Liver (tissue), 3 donors: ENCODE measurements at regions not wholly inside any gene's neighbourhood (a gene's known extent, or its start where the extent isn't known, plus 50 kb on each side); places are given as distances from the start of the nearest gene placed in this dataset.

Experiments
- EGR1 ChIP-seq, 2 donors: IDR thresholded peaks; 2 replicates each; pipeline ENCODE4 v1.6.1; 2016 to 2018; ENCODE audit warnings: antibody characterized with exemption in 2 of 2, low read depth in 2 of 2
- GABPA ChIP-seq, 2 donors: IDR thresholded peaks in 1 of 2; conservative IDR thresholded peaks in 1 of 2; 2 replicates each; pipeline ENCODE4 v1.6.1; 2016; ENCODE audit warnings: antibody characterized with exemption in 2 of 2, mild to moderate bottlenecking in 1 of 2, moderate library complexity in 1 of 2
- HNF4A ChIP-seq, 2 donors: conservative IDR thresholded peaks; 2 replicates each; pipeline ENCODE4 v1.6.1; 2016; ENCODE audit warnings: antibody characterized with exemption in 2 of 2, mild to moderate bottlenecking in 2 of 2
- HNF4G ChIP-seq: IDR thresholded peaks from 2 replicates; pipeline ENCODE4 v1.6.1; 2016; ENCODE audit warnings: antibody characterized with exemption
- JUND ChIP-seq, 2 donors: IDR thresholded peaks; 2 replicates each; pipeline ENCODE4 v1.6.1; 2016; ENCODE audit warnings: antibody characterized with exemption in 2 of 2
- TAF1 ChIP-seq: conservative IDR thresholded peaks from 2 replicates; pipeline ENCODE4 v1.6.1; 2016; ENCODE audit warnings: antibody characterized with exemption, mild to moderate bottlenecking
- YY1 ChIP-seq: IDR thresholded peaks from 2 replicates; pipeline ENCODE4 v1.6.1; 2016; ENCODE audit warnings: antibody characterized with exemption, mild to moderate bottlenecking
- TF ChIP-seq, protein P1 (sequence below): fragments of 150-350 bp; IDR thresholded peaks from 2 replicates; pipeline ENCODE4 v1.5.1; 2017; ENCODE audit warnings: improper control_type of control experiment, low read depth, low read length; ENCODE audit not compliant: missing input control
- TF ChIP-seq, protein P2 (sequence below): IDR thresholded peaks from 2 replicates; pipeline ENCODE4 v1.6.1; 2016; ENCODE audit warnings: antibody characterized with exemption, mild to moderate bottlenecking
- TF ChIP-seq, protein P3 (sequence below): IDR thresholded peaks from 2 replicates; pipeline ENCODE4 v1.6.1; 2016; ENCODE audit warnings: antibody characterized with exemption
- TF ChIP-seq, protein P4 (sequence below): IDR thresholded peaks from 2 replicates; pipeline ENCODE4 v1.6.1; 2016; ENCODE audit warnings: antibody characterized with exemption
- donor health status: healthy.
- donor health status: healthy.

DNA sequence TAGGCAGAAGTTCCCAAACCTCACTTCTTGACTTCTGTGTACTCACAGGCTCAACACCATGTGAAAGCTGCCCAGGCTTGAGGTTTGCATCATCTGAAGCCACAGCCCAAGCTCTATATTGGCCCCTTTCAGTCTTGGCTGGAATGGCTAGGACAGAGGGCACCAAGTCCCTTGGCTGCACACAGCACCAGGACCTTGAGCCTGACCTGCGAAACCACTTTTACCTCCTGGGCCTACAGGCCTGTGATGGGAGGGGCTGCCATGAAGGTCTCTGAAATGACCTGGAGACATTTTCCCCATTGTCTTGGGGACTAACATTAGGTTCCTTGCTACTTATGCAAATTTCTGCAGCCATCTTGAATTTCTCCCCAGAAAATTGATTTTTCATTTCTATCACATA is 288.3 kb upstream of the ZC3H12C start:
- TF ChIP-seq, protein P1, sequence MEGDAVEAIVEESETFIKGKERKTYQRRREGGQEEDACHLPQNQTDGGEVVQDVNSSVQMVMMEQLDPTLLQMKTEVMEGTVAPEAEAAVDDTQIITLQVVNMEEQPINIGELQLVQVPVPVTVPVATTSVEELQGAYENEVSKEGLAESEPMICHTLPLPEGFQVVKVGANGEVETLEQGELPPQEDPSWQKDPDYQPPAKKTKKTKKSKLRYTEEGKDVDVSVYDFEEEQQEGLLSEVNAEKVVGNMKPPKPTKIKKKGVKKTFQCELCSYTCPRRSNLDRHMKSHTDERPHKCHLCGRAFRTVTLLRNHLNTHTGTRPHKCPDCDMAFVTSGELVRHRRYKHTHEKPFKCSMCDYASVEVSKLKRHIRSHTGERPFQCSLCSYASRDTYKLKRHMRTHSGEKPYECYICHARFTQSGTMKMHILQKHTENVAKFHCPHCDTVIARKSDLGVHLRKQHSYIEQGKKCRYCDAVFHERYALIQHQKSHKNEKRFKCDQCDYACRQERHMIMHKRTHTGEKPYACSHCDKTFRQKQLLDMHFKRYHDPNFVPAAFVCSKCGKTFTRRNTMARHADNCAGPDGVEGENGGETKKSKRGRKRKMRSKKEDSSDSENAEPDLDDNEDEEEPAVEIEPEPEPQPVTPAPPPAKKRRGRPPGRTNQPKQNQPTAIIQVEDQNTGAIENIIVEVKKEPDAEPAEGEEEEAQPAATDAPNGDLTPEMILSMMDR: no peak
- TF ChIP-seq YY1: no peak
- TF ChIP-seq HNF4G: no peak
- TF ChIP-seq TAF1: no peak
- TF ChIP-seq, protein P2, sequence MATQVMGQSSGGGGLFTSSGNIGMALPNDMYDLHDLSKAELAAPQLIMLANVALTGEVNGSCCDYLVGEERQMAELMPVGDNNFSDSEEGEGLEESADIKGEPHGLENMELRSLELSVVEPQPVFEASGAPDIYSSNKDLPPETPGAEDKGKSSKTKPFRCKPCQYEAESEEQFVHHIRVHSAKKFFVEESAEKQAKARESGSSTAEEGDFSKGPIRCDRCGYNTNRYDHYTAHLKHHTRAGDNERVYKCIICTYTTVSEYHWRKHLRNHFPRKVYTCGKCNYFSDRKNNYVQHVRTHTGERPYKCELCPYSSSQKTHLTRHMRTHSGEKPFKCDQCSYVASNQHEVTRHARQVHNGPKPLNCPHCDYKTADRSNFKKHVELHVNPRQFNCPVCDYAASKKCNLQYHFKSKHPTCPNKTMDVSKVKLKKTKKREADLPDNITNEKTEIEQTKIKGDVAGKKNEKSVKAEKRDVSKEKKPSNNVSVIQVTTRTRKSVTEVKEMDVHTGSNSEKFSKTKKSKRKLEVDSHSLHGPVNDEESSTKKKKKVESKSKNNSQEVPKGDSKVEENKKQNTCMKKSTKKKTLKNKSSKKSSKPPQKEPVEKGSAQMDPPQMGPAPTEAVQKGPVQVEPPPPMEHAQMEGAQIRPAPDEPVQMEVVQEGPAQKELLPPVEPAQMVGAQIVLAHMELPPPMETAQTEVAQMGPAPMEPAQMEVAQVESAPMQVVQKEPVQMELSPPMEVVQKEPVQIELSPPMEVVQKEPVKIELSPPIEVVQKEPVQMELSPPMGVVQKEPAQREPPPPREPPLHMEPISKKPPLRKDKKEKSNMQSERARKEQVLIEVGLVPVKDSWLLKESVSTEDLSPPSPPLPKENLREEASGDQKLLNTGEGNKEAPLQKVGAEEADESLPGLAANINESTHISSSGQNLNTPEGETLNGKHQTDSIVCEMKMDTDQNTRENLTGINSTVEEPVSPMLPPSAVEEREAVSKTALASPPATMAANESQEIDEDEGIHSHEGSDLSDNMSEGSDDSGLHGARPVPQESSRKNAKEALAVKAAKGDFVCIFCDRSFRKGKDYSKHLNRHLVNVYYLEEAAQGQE: no peak
- no peak for TF ChIP-seq HNF4A (conservative IDR thresholded peaks at IDR 0.05)
- TF ChIP-seq, protein P3, sequence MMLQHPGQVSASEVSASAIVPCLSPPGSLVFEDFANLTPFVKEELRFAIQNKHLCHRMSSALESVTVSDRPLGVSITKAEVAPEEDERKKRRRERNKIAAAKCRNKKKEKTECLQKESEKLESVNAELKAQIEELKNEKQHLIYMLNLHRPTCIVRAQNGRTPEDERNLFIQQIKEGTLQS: no peak
- no peak for TF ChIP-seq EGR1 (IDR thresholded peaks at IDR 0.05; ENCODE audit: low read depth in 2 of 2)
- TF ChIP-seq GABPA (IDR thresholded peaks at IDR 0.05 in 1 of 2, conservative IDR thresholded peaks at IDR 0.05 in 1 of 2): no peak
- TF ChIP-seq, protein P4, sequence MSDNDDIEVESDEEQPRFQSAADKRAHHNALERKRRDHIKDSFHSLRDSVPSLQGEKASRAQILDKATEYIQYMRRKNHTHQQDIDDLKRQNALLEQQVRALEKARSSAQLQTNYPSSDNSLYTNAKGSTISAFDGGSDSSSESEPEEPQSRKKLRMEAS: no peak
- TF ChIP-seq JUND (IDR thresholded peaks at IDR 0.05): no peak
